ENCODE measurements at regions not wholly inside any gene's neighbourhood (a gene's known extent, or its start where the extent isn't known, plus 50 kb on each side); places are given as distances from the start of the nearest gene placed in this dataset.
A peak's percentile ranks its signal among the peaks of the same experiment; 100 is the strongest.
"Not testable (repeated sequence)": the region's sequence is repeated elsewhere in the genome, so short reads cannot be mapped to it uniquely, and the experiment has no call there.

DNA sequence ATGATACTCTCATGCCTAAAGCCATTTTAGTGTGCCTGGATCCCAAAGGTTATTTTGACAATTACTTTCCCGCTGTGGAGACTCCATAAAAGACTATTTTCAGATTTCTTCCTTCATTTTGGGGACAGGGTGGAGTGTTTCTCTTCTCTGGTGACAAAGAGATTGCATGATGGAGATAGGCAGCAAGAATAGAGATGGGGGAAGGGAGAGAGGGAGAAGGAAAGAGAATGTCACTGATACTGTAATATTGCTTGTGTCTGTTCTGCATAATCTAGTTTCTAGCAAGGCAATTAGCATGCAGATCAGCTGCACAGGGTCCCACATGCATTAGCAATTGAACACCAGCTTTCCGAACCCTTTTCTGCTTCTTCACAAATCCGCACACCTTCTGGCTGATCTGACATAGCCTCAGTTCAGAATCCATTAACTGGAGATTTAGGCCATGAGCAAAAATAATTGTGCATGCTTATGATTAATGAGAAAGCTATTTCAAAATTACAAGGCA is 222.4 kb downstream of the OXSM start:
- H3K27ac ChIP-seq, result no peak overlapping the region
- TF ChIP-seq, protein P1, sequence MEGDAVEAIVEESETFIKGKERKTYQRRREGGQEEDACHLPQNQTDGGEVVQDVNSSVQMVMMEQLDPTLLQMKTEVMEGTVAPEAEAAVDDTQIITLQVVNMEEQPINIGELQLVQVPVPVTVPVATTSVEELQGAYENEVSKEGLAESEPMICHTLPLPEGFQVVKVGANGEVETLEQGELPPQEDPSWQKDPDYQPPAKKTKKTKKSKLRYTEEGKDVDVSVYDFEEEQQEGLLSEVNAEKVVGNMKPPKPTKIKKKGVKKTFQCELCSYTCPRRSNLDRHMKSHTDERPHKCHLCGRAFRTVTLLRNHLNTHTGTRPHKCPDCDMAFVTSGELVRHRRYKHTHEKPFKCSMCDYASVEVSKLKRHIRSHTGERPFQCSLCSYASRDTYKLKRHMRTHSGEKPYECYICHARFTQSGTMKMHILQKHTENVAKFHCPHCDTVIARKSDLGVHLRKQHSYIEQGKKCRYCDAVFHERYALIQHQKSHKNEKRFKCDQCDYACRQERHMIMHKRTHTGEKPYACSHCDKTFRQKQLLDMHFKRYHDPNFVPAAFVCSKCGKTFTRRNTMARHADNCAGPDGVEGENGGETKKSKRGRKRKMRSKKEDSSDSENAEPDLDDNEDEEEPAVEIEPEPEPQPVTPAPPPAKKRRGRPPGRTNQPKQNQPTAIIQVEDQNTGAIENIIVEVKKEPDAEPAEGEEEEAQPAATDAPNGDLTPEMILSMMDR (IDR thresholded peaks at IDR 0.05), result no peak
- TF ChIP-seq ZFX (IDR thresholded peaks at IDR 0.05; ENCODE audit: borderline replicate concordance), result no peak

DNA sequence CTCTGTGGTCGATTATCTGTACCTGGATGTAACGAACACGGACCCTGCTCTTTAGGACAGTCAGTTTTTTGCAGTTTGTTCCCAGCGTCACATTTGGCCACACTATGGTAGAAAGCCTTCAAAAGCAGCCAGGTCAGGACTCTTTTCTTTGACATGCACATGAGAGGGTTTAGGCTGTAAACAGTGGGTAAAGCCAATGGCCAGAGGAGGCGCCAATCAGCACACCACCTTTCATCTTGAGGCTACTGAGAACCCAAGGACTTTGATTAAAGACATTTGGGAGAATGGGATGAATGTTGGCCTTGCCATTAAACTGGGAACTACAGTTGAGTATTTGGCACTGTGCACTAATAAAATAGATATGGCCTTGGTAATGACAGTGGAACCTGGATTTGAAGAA is 225.9 kb downstream of the OXSM start:
- H3K27ac ChIP-seq, result no peak overlapping the region
- TF ChIP-seq, protein P1 (IDR thresholded peaks at IDR 0.05), result peak; percentile 32
- no peak for TF ChIP-seq ZFX (IDR thresholded peaks at IDR 0.05; ENCODE audit: borderline replicate concordance)

DNA sequence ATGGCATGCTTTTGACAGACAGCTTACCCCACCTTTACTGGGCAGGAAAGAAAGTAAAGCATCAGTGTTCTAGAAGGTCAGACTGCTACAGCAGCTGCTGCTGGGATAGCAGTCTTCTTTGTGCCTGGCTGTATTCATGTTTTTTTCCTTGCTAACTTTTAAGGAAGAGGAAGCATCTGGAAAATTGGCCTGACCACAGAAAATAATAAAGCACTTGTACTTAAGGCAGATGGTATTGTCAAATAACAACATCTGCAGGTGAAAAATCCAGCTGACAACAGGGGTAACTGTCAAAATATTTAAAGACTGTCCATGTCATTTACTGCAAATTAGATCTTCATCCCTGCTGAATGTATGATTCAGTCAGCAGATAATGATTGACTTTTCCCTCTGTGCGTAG is 229.0 kb downstream of the OXSM start:
- H3K27ac ChIP-seq, result no peak overlapping the region
- no peak for TF ChIP-seq ZFX (IDR thresholded peaks at IDR 0.05; ENCODE audit: borderline replicate concordance)
- TF ChIP-seq, protein P1 (IDR thresholded peaks at IDR 0.05), result no peak

DNA sequence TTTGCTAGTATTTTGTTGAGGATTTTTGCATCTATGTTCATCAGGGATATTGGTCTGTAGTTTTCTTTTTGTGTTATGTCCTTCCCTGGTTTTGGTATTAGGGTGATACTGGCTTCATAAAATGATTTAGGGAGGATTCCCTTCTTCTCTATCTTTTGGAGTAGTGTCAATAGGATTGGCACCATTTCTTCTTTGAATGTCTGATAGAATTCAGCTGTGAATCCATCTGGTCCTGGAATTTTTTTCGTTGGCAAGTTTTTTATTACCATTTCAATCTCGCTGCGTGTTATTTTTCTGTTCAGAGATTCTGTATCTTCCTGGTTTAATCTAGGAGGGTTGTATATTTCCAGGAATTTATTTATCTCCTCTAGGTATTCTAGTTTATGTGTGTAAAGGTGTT is 234.3 kb downstream of the OXSM start:
- not testable (repeated sequence) for H3K27ac ChIP-seq

DNA sequence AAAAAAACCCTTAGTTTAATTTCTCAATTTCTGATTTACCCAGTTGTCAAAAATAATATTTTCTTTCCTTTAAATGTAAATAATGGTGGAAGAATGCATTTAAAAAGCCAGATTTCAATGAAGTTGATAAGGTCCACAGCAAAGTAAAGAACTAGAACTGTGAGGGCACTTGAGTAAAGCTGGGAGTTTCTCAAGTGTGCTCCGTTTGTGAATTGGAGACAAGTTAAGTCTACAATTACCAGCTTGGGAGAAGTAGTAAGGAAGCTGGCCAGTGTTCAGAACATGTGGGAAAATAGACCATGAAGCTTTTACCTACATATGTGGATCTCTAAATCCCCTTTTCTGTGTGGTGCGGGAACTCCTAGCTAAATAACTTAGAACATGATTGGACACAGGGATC is 239.4 kb downstream of the OXSM start:
- H3K27ac ChIP-seq, result no peak overlapping the region
- TF ChIP-seq, protein P1 (IDR thresholded peaks at IDR 0.05), result no peak
- TF ChIP-seq ZFX (IDR thresholded peaks at IDR 0.05; ENCODE audit: borderline replicate concordance), result no peak

DNA sequence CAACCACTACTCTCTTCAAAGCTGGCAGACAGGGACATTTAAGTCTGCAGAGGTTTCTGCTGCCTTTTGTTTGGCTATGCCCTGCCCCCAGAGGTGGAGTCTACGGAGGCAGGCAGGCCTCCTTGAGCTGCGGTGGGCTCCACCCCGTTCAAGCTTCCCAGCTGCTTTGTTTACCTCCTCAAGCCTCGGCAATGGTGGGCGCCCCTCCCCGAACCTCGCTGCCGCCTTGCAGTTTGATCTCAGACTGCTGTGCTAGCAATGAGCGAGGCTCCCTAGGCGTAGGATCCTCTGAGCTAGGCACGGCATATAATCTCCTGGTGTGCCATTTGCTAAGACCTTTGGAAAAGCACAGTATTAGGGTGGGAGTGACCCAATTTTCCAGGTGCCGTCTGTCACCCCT is 252.2 kb downstream of the OXSM start:
- H3K27ac ChIP-seq, result not testable (repeated sequence)

DNA sequence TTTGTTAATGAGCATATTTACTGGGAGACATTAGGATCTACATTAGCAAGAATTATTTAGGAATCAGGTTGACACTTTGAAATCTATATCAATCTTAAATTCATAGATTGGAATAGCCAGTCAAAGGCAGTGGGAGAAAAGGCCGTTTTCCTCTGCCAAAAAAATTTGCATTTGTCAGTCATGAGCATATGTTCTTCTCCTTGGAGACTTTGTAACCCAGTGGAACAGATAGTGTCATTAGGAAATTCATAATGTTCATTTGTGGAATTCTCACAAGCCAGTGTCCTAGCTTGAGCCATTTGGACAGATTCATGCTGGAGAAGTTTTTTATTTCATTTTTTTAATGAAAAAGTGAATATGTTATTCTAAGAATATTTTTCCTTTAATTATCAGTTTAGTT is 260.1 kb downstream of the OXSM start:
- no peak overlapping the region for H3K27ac ChIP-seq
- TF ChIP-seq, protein P1 (IDR thresholded peaks at IDR 0.05), result no peak
- no peak for TF ChIP-seq ZFX (IDR thresholded peaks at IDR 0.05; ENCODE audit: borderline replicate concordance)

DNA sequence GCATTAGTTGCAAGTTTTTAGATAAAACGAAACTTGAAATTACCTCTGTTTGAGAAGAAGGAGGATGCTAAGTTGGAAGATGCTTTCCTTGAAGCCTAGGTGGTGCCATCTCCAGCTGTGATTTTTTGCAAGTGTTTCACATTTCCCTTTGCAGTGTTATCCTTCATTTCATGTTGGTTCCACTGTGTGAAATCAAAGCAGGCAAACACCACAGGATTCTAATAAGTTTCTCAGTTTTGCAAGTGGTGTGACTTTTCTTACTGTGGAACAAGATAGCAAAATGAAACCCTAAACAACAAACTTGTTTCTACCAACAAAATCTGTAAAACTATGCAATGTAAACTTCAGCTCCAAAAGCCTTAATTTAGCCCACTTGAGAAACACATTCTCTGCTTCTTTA is 260.9 kb downstream of the OXSM start:
- TF ChIP-seq, protein P1 (IDR thresholded peaks at IDR 0.05), result no peak
- no peak for TF ChIP-seq ZFX (IDR thresholded peaks at IDR 0.05; ENCODE audit: borderline replicate concordance)
- no peak overlapping the region for H3K27ac ChIP-seq
